ENCODE measurements at regions not wholly inside any gene's neighbourhood (a gene's known extent, or its start where the extent isn't known, plus 50 kb on each side); places are given as distances from the start of the nearest gene placed in this dataset.

DNA sequence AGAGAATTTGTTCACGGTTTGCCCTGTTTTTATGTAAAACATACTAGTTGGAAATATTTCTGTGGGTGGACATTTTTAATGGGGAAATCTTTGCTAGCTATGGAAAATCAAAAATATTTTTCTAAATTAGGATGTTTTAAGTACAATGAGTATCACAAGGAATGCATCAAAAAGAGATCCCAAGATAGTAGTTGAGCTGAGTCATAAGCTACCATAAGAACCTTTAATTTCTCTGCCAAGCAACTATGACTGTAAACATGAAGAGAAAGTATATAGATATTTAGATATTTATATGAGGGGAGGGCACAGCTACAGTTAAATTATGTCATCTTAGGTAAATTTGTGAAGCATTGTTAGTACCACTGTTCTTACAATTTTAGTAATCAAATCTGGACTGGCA, 646.2 kb downstream of the XIRP2 start:
- H3K27ac ChIP-seq = no peak overlapping the region
- 70 to 92% (median 84%) methylated on average over 1 of the region's 1 CpG for WGBS, 5 donors
- H3K4me3 ChIP-seq = no peak overlapping the region
- TF ChIP-seq, protein P1, sequence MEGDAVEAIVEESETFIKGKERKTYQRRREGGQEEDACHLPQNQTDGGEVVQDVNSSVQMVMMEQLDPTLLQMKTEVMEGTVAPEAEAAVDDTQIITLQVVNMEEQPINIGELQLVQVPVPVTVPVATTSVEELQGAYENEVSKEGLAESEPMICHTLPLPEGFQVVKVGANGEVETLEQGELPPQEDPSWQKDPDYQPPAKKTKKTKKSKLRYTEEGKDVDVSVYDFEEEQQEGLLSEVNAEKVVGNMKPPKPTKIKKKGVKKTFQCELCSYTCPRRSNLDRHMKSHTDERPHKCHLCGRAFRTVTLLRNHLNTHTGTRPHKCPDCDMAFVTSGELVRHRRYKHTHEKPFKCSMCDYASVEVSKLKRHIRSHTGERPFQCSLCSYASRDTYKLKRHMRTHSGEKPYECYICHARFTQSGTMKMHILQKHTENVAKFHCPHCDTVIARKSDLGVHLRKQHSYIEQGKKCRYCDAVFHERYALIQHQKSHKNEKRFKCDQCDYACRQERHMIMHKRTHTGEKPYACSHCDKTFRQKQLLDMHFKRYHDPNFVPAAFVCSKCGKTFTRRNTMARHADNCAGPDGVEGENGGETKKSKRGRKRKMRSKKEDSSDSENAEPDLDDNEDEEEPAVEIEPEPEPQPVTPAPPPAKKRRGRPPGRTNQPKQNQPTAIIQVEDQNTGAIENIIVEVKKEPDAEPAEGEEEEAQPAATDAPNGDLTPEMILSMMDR (IDR thresholded peaks at IDR 0.05 in 8 of 11, conservative IDR thresholded peaks at IDR 0.05 in 3 of 11) = no peak
- TF ChIP-seq POLR2AphosphoS5 (IDR thresholded peaks at IDR 0.05) = no peak
- TF ChIP-seq POLR2A (IDR thresholded peaks at IDR 0.05) = no peak
- H3K36me3 ChIP-seq = no peaks in the 10 kb centered on the region
- intact Hi-C loops (cut with DNase I; ENCODE audit: low total_unique reads) = no loop called here
- no peaks in the 10 kb centered on the region for H3K27me3 ChIP-seq (replicated peaks in 1 of 7)
- DNase-seq = no peak
- no peaks in the 10 kb centered on the region for H3K4me1 ChIP-seq
- H3K9me3 ChIP-seq = no peaks in the 10 kb centered on the region

DNA sequence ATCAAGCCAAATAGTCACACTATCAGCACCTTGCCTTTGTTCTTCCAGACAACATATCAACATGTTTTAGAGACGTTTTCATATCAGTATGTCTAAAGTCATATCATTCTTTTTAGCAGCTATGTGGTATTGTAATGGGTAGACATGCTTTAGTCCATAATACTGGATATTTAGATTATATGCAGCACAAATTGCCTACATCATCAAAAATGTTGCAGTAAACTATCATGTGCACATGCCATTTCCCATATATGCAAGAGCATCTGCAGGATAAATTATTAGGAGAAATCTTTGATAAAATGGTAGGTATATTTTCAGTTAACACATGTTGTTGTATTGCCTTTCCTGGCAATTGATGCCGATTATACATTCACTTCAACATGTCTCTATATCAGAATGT, 636.5 kb downstream of the XIRP2 start:
- WGBS, 5 donors = 67 to 77% (median 69%) methylated on average over 2 of the region's 2 CpGs

DNA sequence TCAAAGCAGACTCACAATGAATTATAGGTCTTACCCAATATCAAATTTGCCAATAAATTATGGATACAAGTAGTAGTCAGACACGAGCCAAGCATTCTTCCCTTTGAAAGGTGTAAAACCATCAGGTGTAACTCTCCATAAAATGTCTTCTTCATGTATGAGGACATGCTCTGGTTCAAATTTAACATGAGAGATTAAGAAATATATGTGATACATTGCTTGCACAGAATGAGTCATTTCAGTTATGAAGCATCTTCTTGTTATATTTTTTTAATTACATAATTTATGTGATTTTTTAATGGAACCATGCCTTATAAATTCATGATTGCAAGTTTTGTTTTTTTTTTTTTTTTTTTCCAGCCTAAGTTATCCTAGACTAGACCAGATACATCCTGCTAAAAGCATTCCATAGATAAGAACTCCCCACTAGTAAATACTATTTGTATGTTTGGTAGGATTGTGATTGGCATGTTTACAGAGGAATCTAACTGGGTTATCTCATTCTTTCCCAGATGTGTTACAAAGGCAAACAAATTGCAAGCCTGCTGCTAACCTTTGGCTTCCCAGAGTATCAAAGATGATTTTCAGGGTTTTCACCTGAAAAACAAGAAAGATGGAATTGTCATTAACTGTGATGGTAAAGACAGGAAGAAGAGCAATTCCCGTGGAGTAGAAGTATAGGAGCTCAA, 621.9 kb downstream of the XIRP2 start:
- 32 to 65% (median 56%) methylated on average over 2 of the region's 2 CpGs for WGBS, 5 donors
- H3K9me3 ChIP-seq = no peaks in the 10 kb centered on the region
- no peak overlapping the region for H3K4me3 ChIP-seq
- no peaks in the 10 kb centered on the region for H3K4me1 ChIP-seq
- no peaks in the 10 kb centered on the region for H3K36me3 ChIP-seq
- H3K27ac ChIP-seq = no peak overlapping the region
- intact Hi-C loops (cut with DNase I; ENCODE audit: low total_unique reads) = no loop called here
- H3K27me3 ChIP-seq (replicated peaks in 1 of 7) = no peaks in the 10 kb centered on the region
- TF ChIP-seq, protein P1 (IDR thresholded peaks at IDR 0.05 in 8 of 11, conservative IDR thresholded peaks at IDR 0.05 in 3 of 11) = no peak
- TF ChIP-seq POLR2A (IDR thresholded peaks at IDR 0.05) (no peak), POLR2AphosphoS5 (IDR thresholded peaks at IDR 0.05) (no peak)
- DNase-seq = no peak

More for the DNA sequence above, 636.5 kb downstream of the XIRP2 start:
- DNase-seq = no peak
- H3K27me3 ChIP-seq (replicated peaks in 1 of 7) = no peaks in the 10 kb centered on the region
- H3K27ac ChIP-seq = no peak overlapping the region
- H3K9me3 ChIP-seq = peaks cover 0 to 4% (median 0%) of the 10 kb centered on the region in 8 donors
- no peaks in the 10 kb centered on the region for H3K4me1 ChIP-seq
- no peaks in the 10 kb centered on the region for H3K36me3 ChIP-seq
- no peak for TF ChIP-seq POLR2A (IDR thresholded peaks at IDR 0.05)
- TF ChIP-seq POLR2AphosphoS5 (IDR thresholded peaks at IDR 0.05) = no peak
- TF ChIP-seq, protein P1 (IDR thresholded peaks at IDR 0.05 in 8 of 11, conservative IDR thresholded peaks at IDR 0.05 in 3 of 11) = no peak
- intact Hi-C loops (cut with DNase I; ENCODE audit: low total_unique reads) = no loop called here
- no peak overlapping the region for H3K4me3 ChIP-seq

DNA sequence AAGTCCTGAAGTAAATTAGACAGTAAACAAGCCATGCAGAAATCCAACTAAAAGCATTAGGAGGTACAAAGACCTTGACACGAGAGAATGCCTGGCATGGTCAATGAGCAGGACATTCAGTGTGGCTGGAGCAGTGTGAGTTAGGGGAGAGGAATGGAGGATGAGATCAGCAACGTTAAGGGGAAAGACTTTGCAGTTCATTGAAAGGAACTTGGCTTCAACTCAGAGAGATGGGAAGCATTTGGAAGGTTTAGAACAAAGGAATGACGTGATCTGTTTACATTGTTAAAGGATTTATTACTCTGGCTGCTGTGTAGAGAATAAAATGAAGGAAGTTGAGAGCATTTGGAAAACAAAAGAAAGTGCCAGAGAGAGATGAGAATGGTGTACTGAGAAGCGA, 621.3 kb downstream of the XIRP2 start:
- TF ChIP-seq POLR2AphosphoS5 (IDR thresholded peaks at IDR 0.05) (no peak), POLR2A (IDR thresholded peaks at IDR 0.05) (no peak)
- TF ChIP-seq, protein P1 (IDR thresholded peaks at IDR 0.05 in 8 of 11, conservative IDR thresholded peaks at IDR 0.05 in 3 of 11) = no peak
- Histone ChIP-seq H3K4me1 (no peaks in the 10 kb centered on the region), H3K36me3 (no peaks in the 10 kb centered on the region), H3K27me3 (replicated peaks in 1 of 7) (no peaks in the 10 kb centered on the region), H3K27ac (no peak overlapping the region), H3K9me3 (no peaks in the 10 kb centered on the region), H3K4me3 (no peak overlapping the region)
- intact Hi-C loops (cut with DNase I; ENCODE audit: low total_unique reads) = no loop called here
- 31 to 49% (median 38%) methylated on average over 4 of the region's 4 CpGs for WGBS, 5 donors
- no peak for DNase-seq
